SK-N-SH treated with all-trans-retinoic acid at 6 μM for 48 hours (cell line): ENCODE measurements at regions not wholly inside any gene's neighbourhood (a gene's known extent, or its start where the extent isn't known, plus 50 kb on each side); places are given as distances from the start of the nearest gene placed in this dataset.

Experiments used
- ATAC-seq: fragments of 200-7000 bp; cut with Tn5 transposase; 3 replicates; pipeline ENCODE4 v1.9.1; 2020; ENCODE audit warnings: mild to moderate bottlenecking, moderate library complexity
- ARNTL ChIP-seq: fragments of 450-650 bp; formaldehyde crosslinking; IDR thresholded peaks from 2 replicates; pipeline ENCODE4 v1.5.0; 2020; ENCODE audit warnings: low read depth, mild to moderate bottlenecking, moderate library complexity, borderline replicate concordance
- BACH2 ChIP-seq: fragments of 250-450 bp; sonication (Bioruptor Pico); IDR thresholded peaks from 2 replicates; pipeline ENCODE4 v1.9.0; 2021; ENCODE audit warnings: mild to moderate bottlenecking, borderline replicate concordance
- CSDC2 ChIP-seq: fragments of 250-450 bp; sonication (Bioruptor Pico); IDR thresholded peaks from 2 replicates; pipeline ENCODE4 v1.5.0; 2020; ENCODE audit warnings: mild to moderate bottlenecking, moderate library complexity
- ESRRG ChIP-seq: fragments of 250-450 bp; sonication (Bioruptor Pico); IDR thresholded peaks from 2 replicates; pipeline ENCODE4 v1.6.1; 2021; ENCODE audit warnings: mild to moderate bottlenecking
- GLIS3 ChIP-seq: fragments of 250-450 bp; sonication (Bioruptor Pico); IDR thresholded peaks from 2 replicates; pipeline ENCODE4 v1.5.0; 2020; ENCODE audit warnings: mild to moderate bottlenecking, moderate library complexity
- ISL1 ChIP-seq: fragments of 250-450 bp; sonication (Bioruptor Pico); IDR thresholded peaks from 2 replicates; pipeline ENCODE4 v2.1.2; 2022; ENCODE audit warnings: mild to moderate bottlenecking, moderate library complexity
- OSR1 ChIP-seq: fragments of 250-450 bp; sonication (Bioruptor Pico); IDR thresholded peaks from 2 replicates; pipeline ENCODE4 v1.8.0; 2022; ENCODE audit warnings: moderate library complexity, mild to moderate bottlenecking, inconsistent platforms
- PPARA ChIP-seq: fragments of 250-450 bp; sonication (Bioruptor Pico); IDR thresholded peaks from 2 replicates; pipeline ENCODE4 v1.5.0; 2020; ENCODE audit warnings: mild to moderate bottlenecking, borderline replicate concordance
- RARB ChIP-seq: fragments of 250-450 bp; sonication (Bioruptor Pico); IDR thresholded peaks from 2 replicates; pipeline ENCODE4 v1.8.0; 2021; ENCODE audit warnings: mild to moderate bottlenecking, moderate library complexity
- SNAI2 ChIP-seq: fragments of 250-450 bp; sonication (Bioruptor Pico); IDR thresholded peaks from 2 replicates; pipeline ENCODE4 v1.5.0; 2020; ENCODE audit warnings: mild to moderate bottlenecking, moderate library complexity
- TCF4 ChIP-seq: fragments of 250-450 bp; sonication (Bioruptor Pico); IDR thresholded peaks from 2 replicates; pipeline ENCODE4 v1.8.0; 2021; ENCODE audit warnings: mild to moderate bottlenecking, moderate library complexity, borderline replicate concordance
- TOX ChIP-seq: fragments of 250-450 bp; sonication (Bioruptor Pico); IDR thresholded peaks from 2 replicates; pipeline ENCODE4 v1.8.0; 2021; ENCODE audit warnings: mild to moderate bottlenecking, moderate library complexity, borderline replicate concordance
- ZC3H10 ChIP-seq: fragments of 250-450 bp; sonication (Bioruptor Pico); IDR thresholded peaks from 2 replicates; pipeline ENCODE4 v1.5.1; 2021; ENCODE audit warnings: mild to moderate bottlenecking, moderate library complexity
- ZFP3 ChIP-seq: fragments of 250-450 bp; sonication (Bioruptor Pico); IDR thresholded peaks from 2 replicates; pipeline ENCODE4 v1.5.0; 2020; ENCODE audit warnings: mild to moderate bottlenecking, moderate library complexity
- ZNF565 ChIP-seq: fragments of 450-650 bp; formaldehyde crosslinking; conservative IDR thresholded peaks from 2 replicates; pipeline ENCODE4 v1.5.0; 2020; ENCODE audit warnings: low read depth, mild to moderate bottlenecking, moderate library complexity
- ZNF70 ChIP-seq: fragments of 450-650 bp; formaldehyde crosslinking; IDR thresholded peaks from 2 replicates; pipeline ENCODE4 v1.5.0; 2020; ENCODE audit warnings: mild to moderate bottlenecking, moderate library complexity
- ZNF8 ChIP-seq: fragments of 450-650 bp; formaldehyde crosslinking; IDR thresholded peaks from 2 replicates; pipeline ENCODE4 v1.5.0; 2020; ENCODE audit warnings: mild to moderate bottlenecking, moderate library complexity
- TF ChIP-seq, protein P1 (sequence below): fragments of 250-450 bp; sonication (Bioruptor Pico); IDR thresholded peaks from 2 replicates; pipeline ENCODE4 v1.5.1; 2020; ENCODE audit warnings: low read depth, mild to moderate bottlenecking, moderate library complexity
- TF ChIP-seq, protein P2 (sequence below): fragments of 250-450 bp; sonication (Bioruptor Pico); IDR thresholded peaks from 2 replicates; pipeline ENCODE4 v1.5.1; 2021; ENCODE audit warnings: mild to moderate bottlenecking, moderate library complexity
- TF ChIP-seq, protein P3 (sequence below): fragments of 250-450 bp; sonication (Bioruptor Pico); IDR thresholded peaks from 2 replicates; pipeline ENCODE4 v1.5.0; 2020; ENCODE audit warnings: mild to moderate bottlenecking, moderate library complexity
- TF ChIP-seq, protein P4 (sequence below): fragments of 250-450 bp; sonication (Bioruptor Pico); IDR thresholded peaks from 2 replicates; pipeline ENCODE4 v1.8.0; 2020; ENCODE audit warnings: mild to moderate bottlenecking, moderate library complexity, borderline replicate concordance

DNA sequence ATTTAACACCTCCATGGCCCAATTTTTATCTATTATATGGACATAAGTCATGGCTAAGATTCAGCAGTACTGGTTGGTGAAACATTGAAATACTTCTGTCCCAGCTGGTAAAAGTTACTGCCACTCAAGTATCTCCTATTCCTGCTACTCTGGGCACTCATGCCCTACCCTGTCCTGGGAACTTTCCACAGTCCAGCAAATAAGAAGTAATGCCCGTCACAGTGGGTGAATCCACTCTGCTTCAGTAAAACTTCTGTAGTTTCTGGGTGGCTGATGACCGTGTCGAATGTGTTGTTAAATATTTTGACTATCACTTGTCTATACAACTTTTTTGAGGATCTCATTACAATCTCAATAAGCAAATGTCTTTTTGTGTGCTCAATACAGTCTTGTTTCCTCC is 209.3 kb upstream of the IGF1 start (continued):
- TF ChIP-seq, protein P1, sequence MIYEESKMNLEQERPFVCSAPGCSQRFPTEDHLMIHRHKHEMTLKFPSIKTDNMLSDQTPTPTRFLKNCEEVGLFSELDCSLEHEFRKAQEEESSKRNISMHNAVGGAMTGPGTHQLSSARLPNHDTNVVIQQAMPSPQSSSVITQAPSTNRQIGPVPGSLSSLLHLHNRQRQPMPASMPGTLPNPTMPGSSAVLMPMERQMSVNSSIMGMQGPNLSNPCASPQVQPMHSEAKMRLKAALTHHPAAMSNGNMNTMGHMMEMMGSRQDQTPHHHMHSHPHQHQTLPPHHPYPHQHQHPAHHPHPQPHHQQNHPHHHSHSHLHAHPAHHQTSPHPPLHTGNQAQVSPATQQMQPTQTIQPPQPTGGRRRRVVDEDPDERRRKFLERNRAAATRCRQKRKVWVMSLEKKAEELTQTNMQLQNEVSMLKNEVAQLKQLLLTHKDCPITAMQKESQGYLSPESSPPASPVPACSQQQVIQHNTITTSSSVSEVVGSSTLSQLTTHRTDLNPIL = no peak
- TF ChIP-seq SNAI2 (CRISPR knock-in tag) (no peak), OSR1 (CRISPR knock-in tag) (no peak), ZNF8 (CRISPR knock-in tag) (no peak), ARNTL (CRISPR knock-in tag) (no peak), PPARA (CRISPR knock-in tag) (no peak), CSDC2 (no peak)
- TF ChIP-seq, protein P2, sequence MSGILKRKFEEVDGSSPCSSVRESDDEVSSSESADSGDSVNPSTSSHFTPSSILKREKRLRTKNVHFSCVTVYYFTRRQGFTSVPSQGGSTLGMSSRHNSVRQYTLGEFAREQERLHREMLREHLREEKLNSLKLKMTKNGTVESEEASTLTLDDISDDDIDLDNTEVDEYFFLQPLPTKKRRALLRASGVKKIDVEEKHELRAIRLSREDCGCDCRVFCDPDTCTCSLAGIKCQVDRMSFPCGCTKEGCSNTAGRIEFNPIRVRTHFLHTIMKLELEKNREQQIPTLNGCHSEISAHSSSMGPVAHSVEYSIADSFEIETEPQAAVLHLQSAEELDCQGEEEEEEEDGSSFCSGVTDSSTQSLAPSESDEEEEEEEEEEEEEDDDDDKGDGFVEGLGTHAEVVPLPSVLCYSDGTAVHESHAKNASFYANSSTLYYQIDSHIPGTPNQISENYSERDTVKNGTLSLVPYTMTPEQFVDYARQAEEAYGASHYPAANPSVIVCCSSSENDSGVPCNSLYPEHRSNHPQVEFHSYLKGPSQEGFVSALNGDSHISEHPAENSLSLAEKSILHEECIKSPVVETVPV (CRISPR knock-in tag) = no peak
- TF ChIP-seq, protein P3, sequence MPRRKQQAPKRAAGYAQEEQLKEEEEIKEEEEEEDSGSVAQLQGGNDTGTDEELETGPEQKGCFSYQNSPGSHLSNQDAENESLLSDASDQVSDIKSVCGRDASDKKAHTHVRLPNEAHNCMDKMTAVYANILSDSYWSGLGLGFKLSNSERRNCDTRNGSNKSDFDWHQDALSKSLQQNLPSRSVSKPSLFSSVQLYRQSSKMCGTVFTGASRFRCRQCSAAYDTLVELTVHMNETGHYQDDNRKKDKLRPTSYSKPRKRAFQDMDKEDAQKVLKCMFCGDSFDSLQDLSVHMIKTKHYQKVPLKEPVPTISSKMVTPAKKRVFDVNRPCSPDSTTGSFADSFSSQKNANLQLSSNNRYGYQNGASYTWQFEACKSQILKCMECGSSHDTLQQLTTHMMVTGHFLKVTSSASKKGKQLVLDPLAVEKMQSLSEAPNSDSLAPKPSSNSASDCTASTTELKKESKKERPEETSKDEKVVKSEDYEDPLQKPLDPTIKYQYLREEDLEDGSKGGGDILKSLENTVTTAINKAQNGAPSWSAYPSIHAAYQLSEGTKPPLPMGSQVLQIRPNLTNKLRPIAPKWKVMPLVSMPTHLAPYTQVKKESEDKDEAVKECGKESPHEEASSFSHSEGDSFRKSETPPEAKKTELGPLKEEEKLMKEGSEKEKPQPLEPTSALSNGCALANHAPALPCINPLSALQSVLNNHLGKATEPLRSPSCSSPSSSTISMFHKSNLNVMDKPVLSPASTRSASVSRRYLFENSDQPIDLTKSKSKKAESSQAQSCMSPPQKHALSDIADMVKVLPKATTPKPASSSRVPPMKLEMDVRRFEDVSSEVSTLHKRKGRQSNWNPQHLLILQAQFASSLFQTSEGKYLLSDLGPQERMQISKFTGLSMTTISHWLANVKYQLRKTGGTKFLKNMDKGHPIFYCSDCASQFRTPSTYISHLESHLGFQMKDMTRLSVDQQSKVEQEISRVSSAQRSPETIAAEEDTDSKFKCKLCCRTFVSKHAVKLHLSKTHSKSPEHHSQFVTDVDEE (CRISPR knock-in tag) = no peak
- TF ChIP-seq, all 23 proteins: peak for 0

DNA sequence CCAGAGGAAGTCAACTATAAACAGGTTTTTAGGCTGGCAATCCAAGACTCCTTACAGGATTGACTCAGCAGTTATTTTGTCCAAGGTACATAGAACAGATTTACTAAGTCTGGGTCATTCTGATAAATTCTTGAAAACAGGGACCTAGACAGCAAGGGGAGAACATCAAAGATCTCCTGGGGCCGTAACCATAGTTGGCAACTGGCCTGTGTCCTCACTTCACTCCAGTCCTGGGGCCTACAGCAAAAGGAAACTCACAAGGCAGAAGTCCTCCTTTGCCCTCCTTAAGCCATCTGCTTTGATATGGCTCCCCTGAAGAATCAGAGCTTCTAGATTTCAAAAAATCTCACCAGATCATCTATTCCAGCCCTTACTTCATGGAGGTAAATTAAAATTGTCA is 207.2 kb upstream of the IGF1 start:
- no peak for ATAC-seq
- no peak for TF ChIP-seq SNAI2 (CRISPR knock-in tag)
- no peak for TF ChIP-seq ZC3H10 (CRISPR knock-in tag)
- no peak for TF ChIP-seq PPARA (CRISPR knock-in tag)
- no peak for TF ChIP-seq ZNF70 (CRISPR knock-in tag)
- TF ChIP-seq ZNF8 (CRISPR knock-in tag) = no peak
- no peak for TF ChIP-seq GLIS3 (CRISPR knock-in tag)
- TF ChIP-seq, protein P4, sequence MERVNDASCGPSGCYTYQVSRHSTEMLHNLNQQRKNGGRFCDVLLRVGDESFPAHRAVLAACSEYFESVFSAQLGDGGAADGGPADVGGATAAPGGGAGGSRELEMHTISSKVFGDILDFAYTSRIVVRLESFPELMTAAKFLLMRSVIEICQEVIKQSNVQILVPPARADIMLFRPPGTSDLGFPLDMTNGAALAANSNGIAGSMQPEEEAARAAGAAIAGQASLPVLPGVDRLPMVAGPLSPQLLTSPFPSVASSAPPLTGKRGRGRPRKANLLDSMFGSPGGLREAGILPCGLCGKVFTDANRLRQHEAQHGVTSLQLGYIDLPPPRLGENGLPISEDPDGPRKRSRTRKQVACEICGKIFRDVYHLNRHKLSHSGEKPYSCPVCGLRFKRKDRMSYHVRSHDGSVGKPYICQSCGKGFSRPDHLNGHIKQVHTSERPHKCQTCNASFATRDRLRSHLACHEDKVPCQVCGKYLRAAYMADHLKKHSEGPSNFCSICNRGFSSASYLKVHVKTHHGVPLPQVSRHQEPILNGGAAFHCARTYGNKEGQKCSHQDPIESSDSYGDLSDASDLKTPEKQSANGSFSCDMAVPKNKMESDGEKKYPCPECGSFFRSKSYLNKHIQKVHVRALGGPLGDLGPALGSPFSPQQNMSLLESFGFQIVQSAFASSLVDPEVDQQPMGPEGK (CRISPR knock-in tag) = no peak
- TF ChIP-seq TOX (CRISPR knock-in tag) = no peak
- TF ChIP-seq ESRRG (CRISPR knock-in tag) = no peak
- no peak for TF ChIP-seq ZFP3 (CRISPR knock-in tag)
- no peak for TF ChIP-seq ARNTL (CRISPR knock-in tag)
- TF ChIP-seq, protein P1 = no peak
- no peak for TF ChIP-seq ZNF565 (CRISPR knock-in tag)
- TF ChIP-seq CSDC2 = no peak
- TF ChIP-seq OSR1 (CRISPR knock-in tag) = no peak
- TF ChIP-seq ISL1 = no peak
- no peak for TF ChIP-seq BACH2
- TF ChIP-seq, protein P2 (CRISPR knock-in tag) = no peak
- no peak for TF ChIP-seq RARB (CRISPR knock-in tag)
- TF ChIP-seq TCF4 (CRISPR knock-in tag) = no peak

DNA sequence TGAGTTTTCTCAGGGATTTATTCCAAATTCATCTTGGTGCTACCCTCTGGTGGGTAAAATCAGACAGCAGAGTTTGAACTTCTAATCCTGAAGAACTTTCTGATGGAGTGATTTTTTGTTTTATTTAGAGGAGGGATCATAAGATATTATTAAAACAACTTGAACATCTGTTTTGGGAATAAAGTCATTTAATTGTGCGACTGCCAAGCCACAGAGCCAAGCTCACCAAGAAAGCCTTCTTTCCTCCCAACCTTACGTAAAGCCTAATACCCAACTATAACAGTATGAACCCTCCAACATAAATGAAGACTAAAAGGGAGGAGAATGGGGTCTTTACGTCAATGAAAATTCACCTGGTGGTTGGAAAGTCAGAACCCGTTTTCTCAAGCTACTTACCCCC is 205.5 kb upstream of the IGF1 start:
- no peak for TF ChIP-seq ZNF565 (CRISPR knock-in tag)
- ATAC-seq = no peak
